Erythroblast (primary cell): ENCODE measurements at regions not wholly inside any gene's neighbourhood (a gene's known extent, or its start where the extent isn't known, plus 50 kb on each side); places are given as distances from the start of the nearest gene placed in this dataset.

Experiments
- GATA1 ChIP-seq: IDR thresholded peaks from 2 replicates; pipeline ENCODE4 v1.6.1; 2011; ENCODE audit warnings: low read depth, mild to moderate bottlenecking, control low read depth, low read length, moderate library complexity
- POLR2A ChIP-seq: IDR thresholded peaks from 2 replicates; pipeline ENCODE4 v1.6.1; 2011; ENCODE audit warnings: mild to moderate bottlenecking, low read length

GRCh38 chr12:67889931-67890330 is 99.3 kb upstream of the IFNG-AS1 start:
- no peak for TF ChIP-seq POLR2A
- no peak for TF ChIP-seq GATA1
